Peyer's patch (tissue), 4 donors: ENCODE measurements at regions not wholly inside any gene's neighbourhood (a gene's known extent, or its start where the extent isn't known, plus 50 kb on each side); places are given as distances from the start of the nearest gene placed in this dataset.

ENCODE experiments used
- DNase-seq, 3 donors: peaks; one replicate each; pipeline ENCODE4 v3.0.0-alpha.2; 2017 to 2019
- H3K27ac ChIP-seq, 4 donors: fragments of 200-600 bp; sonication (generic); one replicate each; pipeline ENCODE4 v1.5.1; 2016 to 2019
- H3K27me3 ChIP-seq, 2 donors: fragments of 200-600 bp; sonication (generic); one replicate each; pipeline ENCODE4 v1.5.1; 2019
- H3K36me3 ChIP-seq, 3 donors: fragments of 200-600 bp; sonication (generic); one replicate each; pipeline ENCODE4 v1.5.1; 2016 to 2019
- H3K4me1 ChIP-seq, 4 donors: fragments of 200-600 bp; sonication (generic); one replicate each; pipeline ENCODE4 v1.5.1; 2016 to 2019
- H3K4me3 ChIP-seq, 4 donors: fragments of 200-600 bp; sonication (generic); 1 replicate in 3 of 4; 2 replicates in 1 of 4; pipeline ENCODE4 v1.5.1; 2016 to 2019; ENCODE audit warnings: mild to moderate bottlenecking in 1 of 4
- H3K9me3 ChIP-seq, 4 donors: fragments of 200-600 bp; sonication (generic); one replicate each; pipeline ENCODE4 v1.5.1; 2016 to 2019; ENCODE audit warnings: mild to moderate bottlenecking in 1 of 4
- POLR2A ChIP-seq, 2 donors: fragments of 450-650 bp; IDR thresholded peaks; one replicate each; pipeline ENCODE4 v1.5.1; 2017; ENCODE audit warnings: antibody characterized with exemption in 2 of 2, mild to moderate bottlenecking in 2 of 2, moderate library complexity in 2 of 2
- TF ChIP-seq, protein P1 (sequence below), 6 experiments: fragments of 450-650 bp in 4 of 6; fragments of 200-600 bp in 2 of 6; sonication (generic) in 1 of 6; IDR thresholded peaks; one replicate each; pipeline ENCODE4 v1.5.1; 2017 to 2019; ENCODE audit warnings: antibody characterized with exemption in 6 of 6, mild to moderate bottlenecking in 3 of 6, moderate library complexity in 1 of 6

GRCh38 chr6:40194447-40195170 lies 260.3 kb upstream of the MOCS1 start:
- Histone ChIP-seq H3K27me3 (no peaks in the 10 kb centered on the region), H3K9me3 (no peaks in the 10 kb centered on the region), H3K27ac (no peak overlapping the region), H3K4me1 (no peaks in the 10 kb centered on the region), H3K4me3 (no peak overlapping the region), H3K36me3 (no peaks in the 10 kb centered on the region)
- DNase-seq: no peak
- TF ChIP-seq, protein P1, sequence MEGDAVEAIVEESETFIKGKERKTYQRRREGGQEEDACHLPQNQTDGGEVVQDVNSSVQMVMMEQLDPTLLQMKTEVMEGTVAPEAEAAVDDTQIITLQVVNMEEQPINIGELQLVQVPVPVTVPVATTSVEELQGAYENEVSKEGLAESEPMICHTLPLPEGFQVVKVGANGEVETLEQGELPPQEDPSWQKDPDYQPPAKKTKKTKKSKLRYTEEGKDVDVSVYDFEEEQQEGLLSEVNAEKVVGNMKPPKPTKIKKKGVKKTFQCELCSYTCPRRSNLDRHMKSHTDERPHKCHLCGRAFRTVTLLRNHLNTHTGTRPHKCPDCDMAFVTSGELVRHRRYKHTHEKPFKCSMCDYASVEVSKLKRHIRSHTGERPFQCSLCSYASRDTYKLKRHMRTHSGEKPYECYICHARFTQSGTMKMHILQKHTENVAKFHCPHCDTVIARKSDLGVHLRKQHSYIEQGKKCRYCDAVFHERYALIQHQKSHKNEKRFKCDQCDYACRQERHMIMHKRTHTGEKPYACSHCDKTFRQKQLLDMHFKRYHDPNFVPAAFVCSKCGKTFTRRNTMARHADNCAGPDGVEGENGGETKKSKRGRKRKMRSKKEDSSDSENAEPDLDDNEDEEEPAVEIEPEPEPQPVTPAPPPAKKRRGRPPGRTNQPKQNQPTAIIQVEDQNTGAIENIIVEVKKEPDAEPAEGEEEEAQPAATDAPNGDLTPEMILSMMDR (IDR thresholded peaks at IDR 0.05): no peak
- TF ChIP-seq POLR2A (IDR thresholded peaks at IDR 0.05): no peak

- Histone ChIP-seq H3K4me1 (no peaks in the 10 kb centered on the region), H3K36me3 (no peaks in the 10 kb centered on the region), H3K4me3 (no peak overlapping the region), H3K9me3 (no peaks in the 10 kb centered on the region), H3K27ac (no peak overlapping the region), H3K27me3 (no peaks in the 10 kb centered on the region)
- DNase-seq: no peak
- TF ChIP-seq, protein P1 (IDR thresholded peaks at IDR 0.05): no peak
- no peak for TF ChIP-seq POLR2A (IDR thresholded peaks at IDR 0.05)
These were observed 258.3 kb upstream of the MOCS1 start for GRCh38 chr6:40192516-40192915.

- no peak for DNase-seq
- Histone ChIP-seq H3K4me1 (no peaks in the 10 kb centered on the region), H3K36me3 (no peaks in the 10 kb centered on the region), H3K27ac (no peak overlapping the region), H3K27me3 (no peaks in the 10 kb centered on the region), H3K9me3 (peaks cover 0 to 4% (median 0%) of the 10 kb centered on the region in 4 donors), H3K4me3 (no peak overlapping the region)
- TF ChIP-seq, protein P1 (IDR thresholded peaks at IDR 0.05): no peak
- no peak for TF ChIP-seq POLR2A (IDR thresholded peaks at IDR 0.05)
These were observed 254.7 kb upstream of the MOCS1 start for GRCh38 chr6:40188931-40189330.

DNA sequence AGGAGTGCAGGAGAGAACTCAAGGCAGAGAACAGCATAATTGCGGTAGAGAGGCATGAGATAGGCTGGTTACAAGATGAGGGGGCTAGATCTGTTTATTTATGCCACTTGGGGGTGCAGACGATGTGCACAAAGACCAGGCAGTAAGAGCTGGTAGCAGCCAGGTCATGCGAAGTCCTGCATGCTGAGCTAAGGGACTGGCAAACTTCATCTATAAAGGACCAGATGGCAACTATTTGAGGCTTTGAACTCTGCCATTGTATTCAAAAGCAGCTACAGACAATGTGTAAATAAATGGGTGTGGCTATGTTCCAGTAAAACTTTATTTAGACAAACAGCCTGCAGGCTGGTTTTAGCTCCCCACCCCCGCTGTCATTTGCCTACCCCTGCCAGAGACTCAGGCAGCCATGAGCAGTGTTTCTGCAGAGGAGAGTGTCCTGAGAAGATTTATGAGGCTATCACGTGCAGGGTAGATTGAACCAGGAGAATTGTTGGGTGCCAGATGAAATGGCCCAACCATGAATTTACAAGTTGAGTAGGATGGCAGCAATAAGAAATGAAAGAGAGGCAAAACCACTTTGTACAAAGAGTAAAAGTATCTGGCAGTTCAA lies 253.4 kb upstream of the MOCS1 start:
- no peak for DNase-seq
- H3K27me3 ChIP-seq: no peaks in the 10 kb centered on the region
- TF ChIP-seq, protein P1 (IDR thresholded peaks at IDR 0.05): no peak
- no peak for TF ChIP-seq POLR2A (IDR thresholded peaks at IDR 0.05)
- no peaks in the 10 kb centered on the region for H3K4me1 ChIP-seq
- H3K9me3 ChIP-seq: peaks cover 0 to 11% (median 0%) of the 10 kb centered on the region in 4 donors
- H3K27ac ChIP-seq: no peak overlapping the region
- H3K36me3 ChIP-seq: no peaks in the 10 kb centered on the region
- no peak overlapping the region for H3K4me3 ChIP-seq

DNA sequence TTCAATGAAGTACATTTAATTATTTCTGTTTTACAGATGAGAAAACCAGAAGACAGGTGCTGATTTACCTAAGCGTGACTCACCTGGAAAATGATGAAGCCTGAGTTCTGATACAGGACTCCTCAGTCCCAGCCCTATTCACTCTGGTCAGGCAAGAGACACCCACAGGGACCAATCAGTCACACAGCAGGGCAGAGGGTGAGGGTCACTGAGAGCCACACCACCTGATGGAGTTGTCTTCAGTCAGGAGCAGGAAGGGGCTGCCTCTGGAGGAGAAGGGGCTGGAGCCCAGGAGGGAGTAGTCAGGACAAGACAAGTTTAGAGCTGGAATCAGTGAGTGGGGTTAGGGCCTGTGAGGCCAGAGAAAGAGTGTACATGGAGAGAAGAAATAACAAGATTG lies 251.2 kb upstream of the MOCS1 start:
- no peak for DNase-seq
- TF ChIP-seq, protein P1 (IDR thresholded peaks at IDR 0.05): no peak
- no peak for TF ChIP-seq POLR2A (IDR thresholded peaks at IDR 0.05)

More for the DNA sequence above, 251.2 kb upstream of the MOCS1 start:
- H3K27ac ChIP-seq: no peak overlapping the region
- H3K9me3 ChIP-seq: peaks cover 0 to 11% (median 0%) of the 10 kb centered on the region in 4 donors
- no peak overlapping the region for H3K4me3 ChIP-seq
- H3K4me1 ChIP-seq: no peaks in the 10 kb centered on the region
- no peaks in the 10 kb centered on the region for H3K36me3 ChIP-seq
- no peaks in the 10 kb centered on the region for H3K27me3 ChIP-seq
